Liver (tissue), 8 donors: ENCODE measurements at regions not wholly inside any gene's neighbourhood (a gene's known extent, or its start where the extent isn't known, plus 50 kb on each side); places are given as distances from the start of the nearest gene placed in this dataset.

Experiments used
- DNase-seq: peaks from one replicate; pipeline ENCODE4 v3.0.0-alpha.2; 2017; ENCODE audit warnings: low spot score
- H3K27ac ChIP-seq, 2 donors: one replicate each; pipeline ENCODE4 v1.7.0; 2013; ENCODE audit warnings: inconsistent platforms in 2 of 2, low read length in 2 of 2, control low read depth in 1 of 2, low read depth in 1 of 2, mild to moderate bottlenecking in 1 of 2
- H3K27me3 ChIP-seq, 4 donors: one replicate each; pipeline versions ENCODE4 v1.6.1 to v1.7.0; 2013; ENCODE audit warnings: low read length in 3 of 4, inconsistent platforms in 1 of 4, mild to moderate bottlenecking in 1 of 4, moderate library complexity in 1 of 4; ENCODE audit not compliant: control insufficient read depth in 4 of 4, insufficient read depth in 4 of 4
- H3K36me3 ChIP-seq, 4 donors: one replicate each; pipeline versions ENCODE4 v1.6.1 to v1.7.0; 2013; ENCODE audit warnings: low read length in 3 of 4, mild to moderate bottlenecking in 3 of 4, low read depth in 1 of 4, moderate library complexity in 1 of 4; ENCODE audit not compliant: control insufficient read depth in 4 of 4, insufficient read depth in 3 of 4
- H3K4me1 ChIP-seq, 4 donors: one replicate each; pipeline versions ENCODE4 v1.6.1 to v1.7.0; 2013; ENCODE audit warnings: low read length in 3 of 4, mild to moderate bottlenecking in 3 of 4, moderate library complexity in 1 of 4; ENCODE audit not compliant: control insufficient read depth in 4 of 4, insufficient read depth in 4 of 4
- H3K4me3 ChIP-seq, 3 donors: one replicate each; pipeline versions ENCODE4 v1.6.1 to v1.7.0; 2013; ENCODE audit warnings: low read length in 3 of 3, control low read depth in 1 of 3, low read depth in 1 of 3, mild to moderate bottlenecking in 1 of 3
- H3K9ac ChIP-seq, 2 donors: one replicate each; pipeline ENCODE4 v1.7.0; 2013; ENCODE audit warnings: low read length in 2 of 2, mild to moderate bottlenecking in 2 of 2, moderate library complexity in 2 of 2, control low read depth in 1 of 2, low read depth in 1 of 2
- H3K9me3 ChIP-seq, 4 donors: one replicate each; pipeline versions ENCODE4 v1.6.1 to v1.7.0; 2013; ENCODE audit warnings: low read length in 3 of 4; ENCODE audit not compliant: control insufficient read depth in 4 of 4
- ATF3 ChIP-seq: IDR thresholded peaks from 2 replicates; pipeline ENCODE4 v1.6.1; 2016; ENCODE audit warnings: antibody characterized with exemption
- EGR1 ChIP-seq, 2 donors: IDR thresholded peaks; 2 replicates each; pipeline ENCODE4 v1.6.1; 2016 to 2018; ENCODE audit warnings: antibody characterized with exemption in 2 of 2, low read depth in 2 of 2
- FOXA1 ChIP-seq: IDR thresholded peaks from 2 replicates; pipeline ENCODE4 v1.6.1; 2016; ENCODE audit warnings: antibody characterized with exemption
- FOXA2 ChIP-seq: IDR thresholded peaks from 2 replicates; pipeline ENCODE4 v1.6.1; 2016; ENCODE audit warnings: antibody characterized with exemption
- GABPA ChIP-seq, 2 donors: IDR thresholded peaks in 1 of 2; conservative IDR thresholded peaks in 1 of 2; 2 replicates each; pipeline ENCODE4 v1.6.1; 2016; ENCODE audit warnings: antibody characterized with exemption in 2 of 2, mild to moderate bottlenecking in 1 of 2, moderate library complexity in 1 of 2
- HNF4A ChIP-seq, 2 donors: conservative IDR thresholded peaks; 2 replicates each; pipeline ENCODE4 v1.6.1; 2016; ENCODE audit warnings: antibody characterized with exemption in 2 of 2, mild to moderate bottlenecking in 2 of 2
- HNF4G ChIP-seq: IDR thresholded peaks from 2 replicates; pipeline ENCODE4 v1.6.1; 2016; ENCODE audit warnings: antibody characterized with exemption
- JUND ChIP-seq, 2 donors: IDR thresholded peaks; 2 replicates each; pipeline ENCODE4 v1.6.1; 2016; ENCODE audit warnings: antibody characterized with exemption in 2 of 2
- RAD21 ChIP-seq, 2 donors: IDR thresholded peaks; 2 replicates each; pipeline ENCODE4 v1.6.1; 2016; ENCODE audit warnings: antibody characterized with exemption in 2 of 2, mild to moderate bottlenecking in 2 of 2
- REST ChIP-seq: IDR thresholded peaks from 2 replicates; pipeline ENCODE4 v1.6.1; 2016; ENCODE audit warnings: antibody characterized with exemption, mild to moderate bottlenecking
- RXRA ChIP-seq, 2 donors: IDR thresholded peaks; 2 replicates each; pipeline ENCODE4 v1.6.1; 2017 to 2018; ENCODE audit warnings: antibody characterized with exemption in 2 of 2, mild to moderate bottlenecking in 1 of 2
- SP1 ChIP-seq: IDR thresholded peaks from 2 replicates; pipeline ENCODE4 v1.6.1; 2018; ENCODE audit warnings: antibody characterized with exemption, mild to moderate bottlenecking
- TAF1 ChIP-seq: conservative IDR thresholded peaks from 2 replicates; pipeline ENCODE4 v1.6.1; 2016; ENCODE audit warnings: antibody characterized with exemption, mild to moderate bottlenecking
- YY1 ChIP-seq: IDR thresholded peaks from 2 replicates; pipeline ENCODE4 v1.6.1; 2016; ENCODE audit warnings: antibody characterized with exemption, mild to moderate bottlenecking
- ZBTB33 ChIP-seq: IDR thresholded peaks from 2 replicates; pipeline ENCODE4 v1.6.1; 2016; ENCODE audit warnings: antibody characterized with exemption
- WGBS: extraction: QIAGEN DNeasy Blood & Tissue Kit; methylation state at CpG from one replicate; pipeline ENCODE4 v1.1.7; 2013; 5-methylcytosine and 5-hydroxymethylcytosine counted together
- TF ChIP-seq, protein P1 (sequence below): IDR thresholded peaks from 2 replicates; pipeline ENCODE4 v1.6.1; 2016; ENCODE audit warnings: antibody characterized with exemption
- TF ChIP-seq, protein P2 (sequence below): fragments of 150-350 bp; IDR thresholded peaks from 2 replicates; pipeline ENCODE4 v1.5.1; 2017; ENCODE audit warnings: improper control_type of control experiment, low read depth, low read length; ENCODE audit not compliant: missing input control
- donor health status: healthy.
- donor health status: healthy.
- donor health status: healthy.
- donor health status: healthy.
- donor health status: healthy.

DNA sequence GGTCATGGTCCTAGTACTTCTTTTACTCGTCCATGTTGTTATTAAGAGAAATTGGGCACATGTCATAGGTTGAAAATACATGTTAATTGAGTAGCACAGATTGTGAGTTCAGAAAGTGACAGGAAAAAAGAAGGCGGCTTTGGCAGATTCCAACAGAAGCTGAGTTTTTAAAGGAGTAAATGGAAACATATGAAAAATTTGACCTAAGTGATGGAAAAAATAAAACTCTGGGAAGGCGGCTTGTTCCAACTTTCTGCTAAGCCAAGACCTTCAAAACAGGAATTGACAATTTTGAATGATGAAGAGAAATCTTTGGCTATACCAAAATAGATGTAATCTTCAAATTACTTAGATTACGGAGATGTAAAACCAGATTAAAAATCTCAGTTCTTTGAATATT is 868.0 kb downstream of the EPHA4 start:
- Histone ChIP-seq H3K36me3 (no peaks in the 10 kb centered on the region), H3K27me3 (no peaks in the 10 kb centered on the region), H3K27ac (no peak overlapping the region), H3K4me1 (no peaks in the 10 kb centered on the region), H3K4me3 (no peak overlapping the region), H3K9ac (no peak overlapping the region), H3K9me3 (no peaks in the 10 kb centered on the region)
- no peak for DNase-seq
- TF ChIP-seq HNF4A (conservative IDR thresholded peaks at IDR 0.05) (no peak), EGR1 (IDR thresholded peaks at IDR 0.05; ENCODE audit: low read depth in 2 of 2) (no peak), RXRA (IDR thresholded peaks at IDR 0.05) (no peak), GABPA (IDR thresholded peaks at IDR 0.05 in 1 of 2, conservative IDR thresholded peaks at IDR 0.05 in 1 of 2) (no peak), SP1 (no peak)
- 83% methylated on average over 4 of the region's 4 CpGs for WGBS

- 65% methylated on average over 5 of the region's 5 CpGs for WGBS
- H3K36me3 ChIP-seq, result no peaks in the 10 kb centered on the region
- H3K4me1 ChIP-seq, result no peaks in the 10 kb centered on the region
- no peak for TF ChIP-seq TAF1
- no peak for TF ChIP-seq FOXA2
- no peak for TF ChIP-seq SP1
- no peak for TF ChIP-seq HNF4G
- TF ChIP-seq HNF4A (conservative IDR thresholded peaks at IDR 0.05), result no peak
- TF ChIP-seq, protein P1, sequence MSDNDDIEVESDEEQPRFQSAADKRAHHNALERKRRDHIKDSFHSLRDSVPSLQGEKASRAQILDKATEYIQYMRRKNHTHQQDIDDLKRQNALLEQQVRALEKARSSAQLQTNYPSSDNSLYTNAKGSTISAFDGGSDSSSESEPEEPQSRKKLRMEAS, result no peak
- no peak for TF ChIP-seq GABPA (IDR thresholded peaks at IDR 0.05 in 1 of 2, conservative IDR thresholded peaks at IDR 0.05 in 1 of 2)
- no peak for TF ChIP-seq ZBTB33
- no peak for TF ChIP-seq YY1
- no peak for TF ChIP-seq RAD21 (IDR thresholded peaks at IDR 0.05)
- no peak for TF ChIP-seq EGR1 (IDR thresholded peaks at IDR 0.05; ENCODE audit: low read depth in 2 of 2)
- TF ChIP-seq FOXA1, result no peak
- TF ChIP-seq REST, result no peak
- DNase-seq, result no peak
- H3K27me3 ChIP-seq, result no peaks in the 10 kb centered on the region
- H3K27ac ChIP-seq, result no peak overlapping the region
- no peak overlapping the region for H3K9ac ChIP-seq
- H3K9me3 ChIP-seq, result no peaks in the 10 kb centered on the region
- H3K4me3 ChIP-seq, result no peak overlapping the region
These were observed 867.3 kb downstream of the EPHA4 start for GRCh38 chr2:220704810-220705209.

DNA sequence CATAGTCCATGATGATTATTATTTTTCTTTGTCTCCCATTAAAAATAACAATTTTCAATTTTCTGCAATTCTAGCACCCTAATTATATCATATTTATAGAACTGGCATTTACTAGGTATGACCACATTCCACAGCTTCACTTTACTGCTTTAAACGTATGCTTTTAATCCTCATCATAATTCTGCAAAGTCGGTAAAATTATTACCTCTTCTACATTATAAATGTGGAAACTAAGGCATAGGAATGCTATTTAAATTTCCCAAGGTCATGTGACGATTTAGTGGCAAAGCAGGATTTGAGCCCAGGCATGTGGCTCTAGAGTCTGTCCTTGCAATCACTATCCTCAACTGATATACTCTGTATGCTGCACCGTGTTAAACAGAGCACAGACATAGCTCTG is 866.4 kb downstream of the EPHA4 start:
- no peak overlapping the region for H3K27ac ChIP-seq
- H3K9me3 ChIP-seq, result no peaks in the 10 kb centered on the region
- no peak for DNase-seq
- TF ChIP-seq JUND (IDR thresholded peaks at IDR 0.05) (no peak), TAF1 (no peak), ATF3 (no peak), REST (no peak), HNF4G (no peak), SP1 (no peak)
- TF ChIP-seq, protein P2, sequence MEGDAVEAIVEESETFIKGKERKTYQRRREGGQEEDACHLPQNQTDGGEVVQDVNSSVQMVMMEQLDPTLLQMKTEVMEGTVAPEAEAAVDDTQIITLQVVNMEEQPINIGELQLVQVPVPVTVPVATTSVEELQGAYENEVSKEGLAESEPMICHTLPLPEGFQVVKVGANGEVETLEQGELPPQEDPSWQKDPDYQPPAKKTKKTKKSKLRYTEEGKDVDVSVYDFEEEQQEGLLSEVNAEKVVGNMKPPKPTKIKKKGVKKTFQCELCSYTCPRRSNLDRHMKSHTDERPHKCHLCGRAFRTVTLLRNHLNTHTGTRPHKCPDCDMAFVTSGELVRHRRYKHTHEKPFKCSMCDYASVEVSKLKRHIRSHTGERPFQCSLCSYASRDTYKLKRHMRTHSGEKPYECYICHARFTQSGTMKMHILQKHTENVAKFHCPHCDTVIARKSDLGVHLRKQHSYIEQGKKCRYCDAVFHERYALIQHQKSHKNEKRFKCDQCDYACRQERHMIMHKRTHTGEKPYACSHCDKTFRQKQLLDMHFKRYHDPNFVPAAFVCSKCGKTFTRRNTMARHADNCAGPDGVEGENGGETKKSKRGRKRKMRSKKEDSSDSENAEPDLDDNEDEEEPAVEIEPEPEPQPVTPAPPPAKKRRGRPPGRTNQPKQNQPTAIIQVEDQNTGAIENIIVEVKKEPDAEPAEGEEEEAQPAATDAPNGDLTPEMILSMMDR, result no peak
- TF ChIP-seq, protein P1, result no peak

More for the DNA sequence above, 866.4 kb downstream of the EPHA4 start:
- Histone ChIP-seq H3K4me1 (no peaks in the 10 kb centered on the region), H3K36me3 (no peaks in the 10 kb centered on the region), H3K27me3 (no peaks in the 10 kb centered on the region), H3K4me3 (no peak overlapping the region), H3K9ac (no peak overlapping the region)
- WGBS, result 75% methylated on average over 4 of the region's 4 CpGs
